Parathyroid adenoma (tissue), 2 donors: ENCODE measurements at regions not wholly inside any gene's neighbourhood (a gene's known extent, or its start where the extent isn't known, plus 50 kb on each side); places are given as distances from the start of the nearest gene placed in this dataset.

Experiments
- H2AFZ ChIP-seq: fragments of 300-600 bp; sonication (generic); one replicate; pipeline ENCODE4 v1.7.0; 2017; ENCODE audit warnings: antibody characterized with exemption, mild to moderate bottlenecking
- H3K27ac ChIP-seq: fragments of 300-600 bp; sonication (generic); one replicate; pipeline ENCODE4 v1.7.0; 2017
- H3K27me3 ChIP-seq: fragments of 300-600 bp; sonication (generic); one replicate; pipeline ENCODE4 v1.7.0; 2017; ENCODE audit warnings: low read length; ENCODE audit not compliant: control insufficient read depth, insufficient read depth
- H3K36me3 ChIP-seq: fragments of 300-600 bp; sonication (generic); one replicate; pipeline ENCODE4 v1.7.0; 2017; ENCODE audit warnings: low read length; ENCODE audit not compliant: control insufficient read depth, insufficient read depth
- H3K4me1 ChIP-seq: fragments of 300-600 bp; sonication (generic); one replicate; pipeline ENCODE4 v1.7.0; 2017; ENCODE audit warnings: control low read depth
- H3K4me2 ChIP-seq: fragments of 300-600 bp; sonication (generic); one replicate; pipeline ENCODE4 v1.7.0; 2017; ENCODE audit warnings: low read length
- H3K4me3 ChIP-seq: fragments of 300-600 bp; sonication (generic); one replicate; pipeline ENCODE4 v1.7.0; 2017; ENCODE audit warnings: low read depth, low read length
- H3K79me2 ChIP-seq: fragments of 300-600 bp; sonication (generic); one replicate; pipeline ENCODE4 v1.7.0; 2017; ENCODE audit warnings: control low read depth
- H3K9ac ChIP-seq: fragments of 300-600 bp; sonication (generic); one replicate; pipeline ENCODE4 v1.7.0; 2017; ENCODE audit warnings: mild to moderate bottlenecking
- H3K9me3 ChIP-seq: fragments of 300-600 bp; sonication (generic); one replicate; pipeline ENCODE4 v1.7.0; 2017; ENCODE audit warnings: low read length; ENCODE audit not compliant: control insufficient read depth
- TF ChIP-seq, protein P1 (sequence below): fragments of 300-600 bp; sonication (generic); IDR thresholded peaks from one replicate; pipeline ENCODE4 v1.7.0; 2017; ENCODE audit warnings: antibody characterized with exemption, mild to moderate bottlenecking
- donor health status: primary hyperparathyroidism.

GRCh38 chr16:17566656-17567450 lies 96.1 kb upstream of the XYLT1 start:
- Histone ChIP-seq H2AFZ (no peak overlapping the region), H3K9me3 (no peaks in the 10 kb centered on the region), H3K4me1 (no peaks in the 10 kb centered on the region), H3K36me3 (no peaks in the 10 kb centered on the region), H3K27ac (no peak overlapping the region), H3K27me3 (no peaks in the 10 kb centered on the region), H3K4me3 (no peak overlapping the region), H3K4me2 (no peak overlapping the region), H3K79me2 (no peaks in the 10 kb centered on the region), H3K9ac (no peak overlapping the region)
- TF ChIP-seq, protein P1, sequence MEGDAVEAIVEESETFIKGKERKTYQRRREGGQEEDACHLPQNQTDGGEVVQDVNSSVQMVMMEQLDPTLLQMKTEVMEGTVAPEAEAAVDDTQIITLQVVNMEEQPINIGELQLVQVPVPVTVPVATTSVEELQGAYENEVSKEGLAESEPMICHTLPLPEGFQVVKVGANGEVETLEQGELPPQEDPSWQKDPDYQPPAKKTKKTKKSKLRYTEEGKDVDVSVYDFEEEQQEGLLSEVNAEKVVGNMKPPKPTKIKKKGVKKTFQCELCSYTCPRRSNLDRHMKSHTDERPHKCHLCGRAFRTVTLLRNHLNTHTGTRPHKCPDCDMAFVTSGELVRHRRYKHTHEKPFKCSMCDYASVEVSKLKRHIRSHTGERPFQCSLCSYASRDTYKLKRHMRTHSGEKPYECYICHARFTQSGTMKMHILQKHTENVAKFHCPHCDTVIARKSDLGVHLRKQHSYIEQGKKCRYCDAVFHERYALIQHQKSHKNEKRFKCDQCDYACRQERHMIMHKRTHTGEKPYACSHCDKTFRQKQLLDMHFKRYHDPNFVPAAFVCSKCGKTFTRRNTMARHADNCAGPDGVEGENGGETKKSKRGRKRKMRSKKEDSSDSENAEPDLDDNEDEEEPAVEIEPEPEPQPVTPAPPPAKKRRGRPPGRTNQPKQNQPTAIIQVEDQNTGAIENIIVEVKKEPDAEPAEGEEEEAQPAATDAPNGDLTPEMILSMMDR: no peak

- Histone ChIP-seq H3K4me3 (no peak overlapping the region), H3K79me2 (no peaks in the 10 kb centered on the region), H3K9me3 (no peaks in the 10 kb centered on the region), H2AFZ (no peak overlapping the region), H3K4me1 (no peaks in the 10 kb centered on the region), H3K4me2 (no peak overlapping the region), H3K9ac (no peak overlapping the region), H3K27me3 (no peaks in the 10 kb centered on the region), H3K36me3 (no peaks in the 10 kb centered on the region), H3K27ac (no peak overlapping the region)
- TF ChIP-seq, protein P1: no peak
Observed at GRCh38 chr16:17566075-17566474, 95.3 kb upstream of the XYLT1 start.

GRCh38 chr16:17565605-17566004 lies 94.8 kb upstream of the XYLT1 start:
- Histone ChIP-seq H2AFZ (no peak overlapping the region), H3K9ac (no peak overlapping the region), H3K27ac (no peak overlapping the region), H3K4me1 (no peaks in the 10 kb centered on the region), H3K79me2 (no peaks in the 10 kb centered on the region), H3K4me3 (no peak overlapping the region), H3K9me3 (no peaks in the 10 kb centered on the region), H3K36me3 (no peaks in the 10 kb centered on the region), H3K27me3 (no peaks in the 10 kb centered on the region), H3K4me2 (no peak overlapping the region)
- TF ChIP-seq, protein P1: no peak

GRCh38 chr16:17564856-17565255 lies 94.1 kb upstream of the XYLT1 start:
- Histone ChIP-seq H3K9ac (no peak overlapping the region), H2AFZ (no peak overlapping the region), H3K36me3 (no peaks in the 10 kb centered on the region), H3K4me1 (no peaks in the 10 kb centered on the region), H3K4me2 (no peak overlapping the region), H3K79me2 (no peaks in the 10 kb centered on the region), H3K27me3 (no peaks in the 10 kb centered on the region), H3K9me3 (no peaks in the 10 kb centered on the region), H3K27ac (no peak overlapping the region), H3K4me3 (no peak overlapping the region)
- TF ChIP-seq, protein P1: no peak
